ENCODE measurements at regions not wholly inside any gene's neighbourhood (a gene's known extent, or its start where the extent isn't known, plus 50 kb on each side); places are given as distances from the start of the nearest gene placed in this dataset.

- H3K4me3 ChIP-seq: no peak overlapping the region
- H3K9me3 ChIP-seq: no peaks in the 10 kb centered on the region; the same call in 2 of the 3 replicates
- WGBS (ENCODE audit: missing lambda C conversion rate): 4% methylated on average over 1 of the region's 1 CpG
- no peak overlapping the region for H3K4me2 ChIP-seq
- FAIRE-seq: no peak
- TF ChIP-seq NFE2L2 (conservative IDR thresholded peaks at IDR 0.05; ENCODE audit: low read length): no peak
- TF ChIP-seq ESRRA (IDR thresholded peaks at IDR 0.05; ENCODE audit: borderline replicate concordance, low read length): no peak
- TF ChIP-seq ELK1 (IDR thresholded peaks at IDR 0.05; ENCODE audit: low read depth, low read length): no peak
- no peak for TF ChIP-seq RFX5 (IDR thresholded peaks at IDR 0.05)
- no peak for TF ChIP-seq ZFP36 (IDR thresholded peaks at IDR 0.05; ENCODE audit: borderline replicate concordance, partially characterized antibody)
- TF ChIP-seq KDM5A (IDR thresholded peaks at IDR 0.05): no peak
- no peak for TF ChIP-seq TFCP2L1 (CRISPR knock-in tag; IDR thresholded peaks at IDR 0.05)
- TF ChIP-seq NPAS2 (CRISPR knock-in tag; IDR thresholded peaks at IDR 0.05; ENCODE audit: borderline replicate concordance): no peak
- TF ChIP-seq MYC (IDR thresholded peaks at IDR 0.05; ENCODE audit: borderline replicate concordance, low read length): no peak
- TF ChIP-seq TP53 (CRISPR knock-in tag; IDR thresholded peaks at IDR 0.05): no peak
- no peak for TF ChIP-seq HMGXB4 (CRISPR knock-in tag; IDR thresholded peaks at IDR 0.05; ENCODE audit: borderline replicate concordance)
- no peak for TF ChIP-seq POLR2AphosphoS2 (conservative IDR thresholded peaks at IDR 0.05; ENCODE audit: low read length)
- no peak for TF ChIP-seq EHMT2 (IDR thresholded peaks at IDR 0.05; ENCODE audit: low read depth)
- no peak for DNase-seq (ENCODE audit: low read depth in 1 of 2, low spot score in 1 of 2)
- ChIA-PET CTCF (no interaction called here), POLR2A (no interaction called here)
- no peak for ATAC-seq
- H3K27ac ChIP-seq: no peak overlapping the region
- no peaks in the 10 kb centered on the region for H3K4me1 ChIP-seq
Measured at GRCh38 chr21:21845901-21846300, 847.7 kb downstream of the NCAM2 start.

GRCh38 chr21:21851205-21851604 is 853.0 kb downstream of the NCAM2 start:
- H3K4me1 ChIP-seq: no peaks in the 10 kb centered on the region
- ATAC-seq (no peak), FAIRE-seq (no peak), DNase-seq (ENCODE audit: low read depth in 1 of 2, low spot score in 1 of 2) (no peak)
- no peak overlapping the region for H3K4me2 ChIP-seq
- H3K9me3 ChIP-seq: no peaks in the 10 kb centered on the region
- no peak for TF ChIP-seq CBX2 (IDR thresholded peaks at IDR 0.05; ENCODE audit: borderline replicate concordance, low read depth)
- no peak for TF ChIP-seq FOSB (CRISPR knock-in tag; IDR thresholded peaks at IDR 0.05)
- TF ChIP-seq, protein P1, sequence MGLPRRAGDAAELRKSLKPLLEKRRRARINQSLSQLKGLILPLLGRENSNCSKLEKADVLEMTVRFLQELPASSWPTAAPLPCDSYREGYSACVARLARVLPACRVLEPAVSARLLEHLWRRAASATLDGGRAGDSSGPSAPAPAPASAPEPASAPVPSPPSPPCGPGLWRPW (IDR thresholded peaks at IDR 0.05): no peak
- TF ChIP-seq HOXA7 (CRISPR knock-in tag; IDR thresholded peaks at IDR 0.05): no peak
- no peak for TF ChIP-seq CBX8 (IDR thresholded peaks at IDR 0.05)
- no peak for TF ChIP-seq RFX5 (IDR thresholded peaks at IDR 0.05)
- no peak for TF ChIP-seq REST (IDR thresholded peaks at IDR 0.05)
- no peak for TF ChIP-seq FOSL2 (IDR thresholded peaks at IDR 0.05)
- TF ChIP-seq FOSL2 (CRISPR knock-in tag; IDR thresholded peaks at IDR 0.05): no peak
- no peak for TF ChIP-seq NR3C1 (IDR thresholded peaks at IDR 0.05)
- no peak for TF ChIP-seq ZC3H11A (IDR thresholded peaks at IDR 0.05)
- TF ChIP-seq SREBF2 (IDR thresholded peaks at IDR 0.05): no peak
- TF ChIP-seq BCL3 (IDR thresholded peaks at IDR 0.05): no peak
- TF ChIP-seq RAD21 (conservative IDR thresholded peaks at IDR 0.05 in 1 of 2, IDR thresholded peaks at IDR 0.05 in 1 of 2): no peak
- no peak for TF ChIP-seq NFE2L2 (conservative IDR thresholded peaks at IDR 0.05; ENCODE audit: low read length)
- no peak for TF ChIP-seq CHD4 (IDR thresholded peaks at IDR 0.05; ENCODE audit: borderline replicate concordance)
- TF ChIP-seq POLR2AphosphoS2 (conservative IDR thresholded peaks at IDR 0.05; ENCODE audit: low read length): no peak
- ChIA-PET CTCF (no interaction called here), POLR2A (no interaction called here)
- no peak overlapping the region for H3K27ac ChIP-seq
- H3K4me3 ChIP-seq: no peak overlapping the region
